Liver (tissue), 8 donors: ENCODE measurements at regions not wholly inside any gene's neighbourhood (a gene's known extent, or its start where the extent isn't known, plus 50 kb on each side); places are given as distances from the start of the nearest gene placed in this dataset.

ENCODE experiments used
- DNase-seq: peaks from one replicate; pipeline ENCODE4 v3.0.0-alpha.2; 2017; ENCODE audit warnings: low spot score
- H3K27ac ChIP-seq, 2 donors: one replicate each; pipeline ENCODE4 v1.7.0; 2013; ENCODE audit warnings: inconsistent platforms in 2 of 2, low read length in 2 of 2, control low read depth in 1 of 2, low read depth in 1 of 2, mild to moderate bottlenecking in 1 of 2
- H3K27me3 ChIP-seq, 4 donors: one replicate each; pipeline versions ENCODE4 v1.6.1 to v1.7.0; 2013; ENCODE audit warnings: low read length in 3 of 4, inconsistent platforms in 1 of 4, mild to moderate bottlenecking in 1 of 4, moderate library complexity in 1 of 4; ENCODE audit not compliant: control insufficient read depth in 4 of 4, insufficient read depth in 4 of 4
- H3K36me3 ChIP-seq, 4 donors: one replicate each; pipeline versions ENCODE4 v1.6.1 to v1.7.0; 2013; ENCODE audit warnings: low read length in 3 of 4, mild to moderate bottlenecking in 3 of 4, low read depth in 1 of 4, moderate library complexity in 1 of 4; ENCODE audit not compliant: control insufficient read depth in 4 of 4, insufficient read depth in 3 of 4
- H3K4me1 ChIP-seq, 4 donors: one replicate each; pipeline versions ENCODE4 v1.6.1 to v1.7.0; 2013; ENCODE audit warnings: low read length in 3 of 4, mild to moderate bottlenecking in 3 of 4, moderate library complexity in 1 of 4; ENCODE audit not compliant: control insufficient read depth in 4 of 4, insufficient read depth in 4 of 4
- H3K4me3 ChIP-seq, 3 donors: one replicate each; pipeline versions ENCODE4 v1.6.1 to v1.7.0; 2013; ENCODE audit warnings: low read length in 3 of 3, control low read depth in 1 of 3, low read depth in 1 of 3, mild to moderate bottlenecking in 1 of 3
- H3K9ac ChIP-seq, 2 donors: one replicate each; pipeline ENCODE4 v1.7.0; 2013; ENCODE audit warnings: low read length in 2 of 2, mild to moderate bottlenecking in 2 of 2, moderate library complexity in 2 of 2, control low read depth in 1 of 2, low read depth in 1 of 2
- H3K9me3 ChIP-seq, 4 donors: one replicate each; pipeline versions ENCODE4 v1.6.1 to v1.7.0; 2013; ENCODE audit warnings: low read length in 3 of 4; ENCODE audit not compliant: control insufficient read depth in 4 of 4
- EGR1 ChIP-seq, 2 donors: IDR thresholded peaks; 2 replicates each; pipeline ENCODE4 v1.6.1; 2016 to 2018; ENCODE audit warnings: antibody characterized with exemption in 2 of 2, low read depth in 2 of 2
- FOXA1 ChIP-seq: IDR thresholded peaks from 2 replicates; pipeline ENCODE4 v1.6.1; 2016; ENCODE audit warnings: antibody characterized with exemption
- HNF4A ChIP-seq, 2 donors: conservative IDR thresholded peaks; 2 replicates each; pipeline ENCODE4 v1.6.1; 2016; ENCODE audit warnings: antibody characterized with exemption in 2 of 2, mild to moderate bottlenecking in 2 of 2
- HNF4G ChIP-seq: IDR thresholded peaks from 2 replicates; pipeline ENCODE4 v1.6.1; 2016; ENCODE audit warnings: antibody characterized with exemption
- JUND ChIP-seq, 2 donors: IDR thresholded peaks; 2 replicates each; pipeline ENCODE4 v1.6.1; 2016; ENCODE audit warnings: antibody characterized with exemption in 2 of 2
- NR2F2 ChIP-seq: IDR thresholded peaks from 2 replicates; pipeline ENCODE4 v1.6.1; 2016; ENCODE audit warnings: antibody characterized with exemption
- RAD21 ChIP-seq, 2 donors: IDR thresholded peaks; 2 replicates each; pipeline ENCODE4 v1.6.1; 2016; ENCODE audit warnings: antibody characterized with exemption in 2 of 2, mild to moderate bottlenecking in 2 of 2
- RXRA ChIP-seq, 2 donors: IDR thresholded peaks; 2 replicates each; pipeline ENCODE4 v1.6.1; 2017 to 2018; ENCODE audit warnings: antibody characterized with exemption in 2 of 2, mild to moderate bottlenecking in 1 of 2
- SP1 ChIP-seq: IDR thresholded peaks from 2 replicates; pipeline ENCODE4 v1.6.1; 2018; ENCODE audit warnings: antibody characterized with exemption, mild to moderate bottlenecking
- TAF1 ChIP-seq: conservative IDR thresholded peaks from 2 replicates; pipeline ENCODE4 v1.6.1; 2016; ENCODE audit warnings: antibody characterized with exemption, mild to moderate bottlenecking
- YY1 ChIP-seq: IDR thresholded peaks from 2 replicates; pipeline ENCODE4 v1.6.1; 2016; ENCODE audit warnings: antibody characterized with exemption, mild to moderate bottlenecking
- WGBS: extraction: QIAGEN DNeasy Blood & Tissue Kit; methylation state at CpG from one replicate; pipeline ENCODE4 v1.1.7; 2013; 5-methylcytosine and 5-hydroxymethylcytosine counted together
- TF ChIP-seq, protein P1 (sequence below): IDR thresholded peaks from 2 replicates; pipeline ENCODE4 v1.6.1; 2016; ENCODE audit warnings: antibody characterized with exemption
- TF ChIP-seq, protein P2 (sequence below): IDR thresholded peaks from 2 replicates; pipeline ENCODE4 v1.6.1; 2016; ENCODE audit warnings: antibody characterized with exemption
- TF ChIP-seq, protein P3 (sequence below): fragments of 150-350 bp; IDR thresholded peaks from 2 replicates; pipeline ENCODE4 v1.5.1; 2017; ENCODE audit warnings: improper control_type of control experiment, low read depth, low read length; ENCODE audit not compliant: missing input control
- TF ChIP-seq, protein P4 (sequence below): IDR thresholded peaks from 2 replicates; pipeline ENCODE4 v1.6.1; 2016; ENCODE audit warnings: antibody characterized with exemption
- TF ChIP-seq, protein P5 (sequence below): IDR thresholded peaks from 2 replicates; pipeline ENCODE4 v1.6.1; 2016; ENCODE audit warnings: antibody characterized with exemption, mild to moderate bottlenecking
- donor health status: healthy.
- donor health status: healthy.
- donor health status: healthy.
- donor health status: healthy.
- donor health status: healthy.

DNA sequence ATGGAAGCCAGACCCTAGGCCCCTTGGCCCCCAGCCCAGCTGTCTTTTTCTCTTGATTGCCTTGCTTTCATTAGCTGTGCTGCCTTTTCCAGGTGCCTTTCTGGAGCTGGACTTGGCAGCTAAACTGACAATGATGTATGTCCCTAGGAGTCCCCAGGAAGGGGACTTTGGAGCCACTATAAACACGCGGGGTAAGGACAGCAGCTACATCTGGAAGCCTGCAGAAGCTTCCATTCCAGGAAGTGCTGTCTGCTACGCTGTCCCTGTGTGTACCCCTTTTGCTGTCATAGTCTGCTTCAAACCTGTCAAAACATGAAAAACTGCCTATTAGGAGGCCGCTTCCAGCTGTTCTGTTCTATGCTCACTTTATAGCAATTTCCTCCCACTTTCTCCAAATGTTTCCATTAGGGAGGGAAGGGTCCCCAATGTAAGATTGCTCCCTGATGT lies 153.3 kb upstream of the RAG2 start:
- peaks cover 0 to 9% (median 3%) of the 10 kb centered on the region in 4 donors for H3K4me1 ChIP-seq

DNA sequence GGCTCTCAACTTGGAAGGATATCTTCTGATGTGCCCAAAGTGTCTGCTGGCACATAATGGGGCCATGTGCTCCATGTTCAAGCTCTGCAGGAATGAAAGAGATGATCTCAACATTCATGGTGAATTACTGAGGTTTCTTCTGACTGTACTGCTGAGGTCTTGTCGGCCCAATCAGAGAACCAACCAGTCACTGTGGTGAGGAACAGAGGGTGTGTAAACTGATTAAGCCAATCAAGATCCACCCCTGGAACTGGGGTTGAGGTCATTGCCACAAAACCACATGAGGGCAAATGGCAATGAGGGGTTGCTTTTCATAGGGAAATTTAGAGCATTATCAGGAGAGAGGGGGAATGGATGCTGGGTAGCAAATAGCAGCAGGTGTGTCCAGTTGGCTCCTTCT lies 152.3 kb upstream of the RAG2 start:
- Histone ChIP-seq H3K9me3 (no peaks in the 10 kb centered on the region), H3K27me3 (peaks cover 0 to 3% (median 0%) of the 10 kb centered on the region in 4 donors), H3K27ac (no peak overlapping the region), H3K9ac (no peak overlapping the region), H3K4me3 (no peak overlapping the region), H3K36me3 (no peaks in the 10 kb centered on the region), H3K4me1 (peaks cover 0 to 9% (median 4%) of the 10 kb centered on the region in 4 donors)
- WGBS, result 59% methylated on average over 1 of the region's 1 CpG
- no peak for DNase-seq
- TF ChIP-seq, protein P1, sequence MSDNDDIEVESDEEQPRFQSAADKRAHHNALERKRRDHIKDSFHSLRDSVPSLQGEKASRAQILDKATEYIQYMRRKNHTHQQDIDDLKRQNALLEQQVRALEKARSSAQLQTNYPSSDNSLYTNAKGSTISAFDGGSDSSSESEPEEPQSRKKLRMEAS, result no peak
- TF ChIP-seq EGR1 (IDR thresholded peaks at IDR 0.05; ENCODE audit: low read depth in 2 of 2), result no peak

More for the DNA sequence above, 153.3 kb upstream of the RAG2 start:
- H3K9ac ChIP-seq, result no peak overlapping the region
- no peaks in the 10 kb centered on the region for H3K36me3 ChIP-seq
- H3K4me3 ChIP-seq, result no peak overlapping the region
- no peak for TF ChIP-seq YY1
- TF ChIP-seq, protein P1, result no peak
- no peak for TF ChIP-seq EGR1 (IDR thresholded peaks at IDR 0.05; ENCODE audit: low read depth in 2 of 2)
- no peak for DNase-seq
- 51% methylated on average over 4 of the region's 4 CpGs for whole genome bisulfite sequencing
- no peak overlapping the region for H3K27ac ChIP-seq
- peaks cover 0 to 3% (median 0%) of the 10 kb centered on the region in 4 donors for H3K27me3 ChIP-seq
- H3K9me3 ChIP-seq, result no peaks in the 10 kb centered on the region

DNA sequence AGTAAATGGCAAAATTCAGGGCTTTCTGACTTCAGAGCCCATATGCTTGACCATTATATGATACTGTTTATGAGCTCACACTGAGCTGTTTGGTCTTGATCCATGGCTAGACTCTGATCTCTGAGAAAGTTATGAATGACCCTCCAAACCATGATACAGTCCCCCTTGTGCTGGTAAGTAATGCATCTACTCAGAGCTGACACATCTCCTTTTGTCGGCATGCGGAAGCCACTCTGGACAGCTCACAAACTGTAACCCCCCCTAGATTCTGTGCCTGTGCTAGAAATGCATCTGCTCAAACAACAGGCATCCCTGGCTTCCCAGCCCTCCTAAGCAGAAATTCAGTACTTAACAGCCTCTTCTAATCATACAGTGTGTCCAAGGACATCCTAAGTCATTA lies 150.8 kb upstream of the RAG2 start:
- no peak overlapping the region for H3K27ac ChIP-seq
- no peak overlapping the region for H3K9ac ChIP-seq
- WGBS, result 87% methylated on average over 2 of the region's 2 CpGs
- no peaks in the 10 kb centered on the region for H3K9me3 ChIP-seq
- no peaks in the 10 kb centered on the region for H3K36me3 ChIP-seq
- no peak for DNase-seq
- no peak overlapping the region for H3K4me3 ChIP-seq
- H3K27me3 ChIP-seq, result peaks cover 0 to 3% (median 0%) of the 10 kb centered on the region in 4 donors
- TF ChIP-seq FOXA1 (no peak), EGR1 (IDR thresholded peaks at IDR 0.05; ENCODE audit: low read depth in 2 of 2) (no peak), SP1 (no peak), RXRA (IDR thresholded peaks at IDR 0.05) (no peak), JUND (IDR thresholded peaks at IDR 0.05) (no peak), TAF1 (no peak), HNF4G (no peak), HNF4A (conservative IDR thresholded peaks at IDR 0.05) (no peak), YY1 (no peak), NR2F2 (no peak), RAD21 (IDR thresholded peaks at IDR 0.05) (no peak)
- TF ChIP-seq, protein P2, sequence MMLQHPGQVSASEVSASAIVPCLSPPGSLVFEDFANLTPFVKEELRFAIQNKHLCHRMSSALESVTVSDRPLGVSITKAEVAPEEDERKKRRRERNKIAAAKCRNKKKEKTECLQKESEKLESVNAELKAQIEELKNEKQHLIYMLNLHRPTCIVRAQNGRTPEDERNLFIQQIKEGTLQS, result no peak
- TF ChIP-seq, protein P3, sequence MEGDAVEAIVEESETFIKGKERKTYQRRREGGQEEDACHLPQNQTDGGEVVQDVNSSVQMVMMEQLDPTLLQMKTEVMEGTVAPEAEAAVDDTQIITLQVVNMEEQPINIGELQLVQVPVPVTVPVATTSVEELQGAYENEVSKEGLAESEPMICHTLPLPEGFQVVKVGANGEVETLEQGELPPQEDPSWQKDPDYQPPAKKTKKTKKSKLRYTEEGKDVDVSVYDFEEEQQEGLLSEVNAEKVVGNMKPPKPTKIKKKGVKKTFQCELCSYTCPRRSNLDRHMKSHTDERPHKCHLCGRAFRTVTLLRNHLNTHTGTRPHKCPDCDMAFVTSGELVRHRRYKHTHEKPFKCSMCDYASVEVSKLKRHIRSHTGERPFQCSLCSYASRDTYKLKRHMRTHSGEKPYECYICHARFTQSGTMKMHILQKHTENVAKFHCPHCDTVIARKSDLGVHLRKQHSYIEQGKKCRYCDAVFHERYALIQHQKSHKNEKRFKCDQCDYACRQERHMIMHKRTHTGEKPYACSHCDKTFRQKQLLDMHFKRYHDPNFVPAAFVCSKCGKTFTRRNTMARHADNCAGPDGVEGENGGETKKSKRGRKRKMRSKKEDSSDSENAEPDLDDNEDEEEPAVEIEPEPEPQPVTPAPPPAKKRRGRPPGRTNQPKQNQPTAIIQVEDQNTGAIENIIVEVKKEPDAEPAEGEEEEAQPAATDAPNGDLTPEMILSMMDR, result no peak
- TF ChIP-seq, protein P4, sequence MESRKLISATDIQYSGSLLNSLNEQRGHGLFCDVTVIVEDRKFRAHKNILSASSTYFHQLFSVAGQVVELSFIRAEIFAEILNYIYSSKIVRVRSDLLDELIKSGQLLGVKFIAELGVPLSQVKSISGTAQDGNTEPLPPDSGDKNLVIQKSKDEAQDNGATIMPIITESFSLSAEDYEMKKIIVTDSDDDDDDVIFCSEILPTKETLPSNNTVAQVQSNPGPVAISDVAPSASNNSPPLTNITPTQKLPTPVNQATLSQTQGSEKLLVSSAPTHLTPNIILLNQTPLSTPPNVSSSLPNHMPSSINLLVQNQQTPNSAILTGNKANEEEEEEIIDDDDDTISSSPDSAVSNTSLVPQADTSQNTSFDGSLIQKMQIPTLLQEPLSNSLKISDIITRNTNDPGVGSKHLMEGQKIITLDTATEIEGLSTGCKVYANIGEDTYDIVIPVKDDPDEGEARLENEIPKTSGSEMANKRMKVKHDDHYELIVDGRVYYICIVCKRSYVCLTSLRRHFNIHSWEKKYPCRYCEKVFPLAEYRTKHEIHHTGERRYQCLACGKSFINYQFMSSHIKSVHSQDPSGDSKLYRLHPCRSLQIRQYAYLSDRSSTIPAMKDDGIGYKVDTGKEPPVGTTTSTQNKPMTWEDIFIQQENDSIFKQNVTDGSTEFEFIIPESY, result no peak
- TF ChIP-seq, protein P5, sequence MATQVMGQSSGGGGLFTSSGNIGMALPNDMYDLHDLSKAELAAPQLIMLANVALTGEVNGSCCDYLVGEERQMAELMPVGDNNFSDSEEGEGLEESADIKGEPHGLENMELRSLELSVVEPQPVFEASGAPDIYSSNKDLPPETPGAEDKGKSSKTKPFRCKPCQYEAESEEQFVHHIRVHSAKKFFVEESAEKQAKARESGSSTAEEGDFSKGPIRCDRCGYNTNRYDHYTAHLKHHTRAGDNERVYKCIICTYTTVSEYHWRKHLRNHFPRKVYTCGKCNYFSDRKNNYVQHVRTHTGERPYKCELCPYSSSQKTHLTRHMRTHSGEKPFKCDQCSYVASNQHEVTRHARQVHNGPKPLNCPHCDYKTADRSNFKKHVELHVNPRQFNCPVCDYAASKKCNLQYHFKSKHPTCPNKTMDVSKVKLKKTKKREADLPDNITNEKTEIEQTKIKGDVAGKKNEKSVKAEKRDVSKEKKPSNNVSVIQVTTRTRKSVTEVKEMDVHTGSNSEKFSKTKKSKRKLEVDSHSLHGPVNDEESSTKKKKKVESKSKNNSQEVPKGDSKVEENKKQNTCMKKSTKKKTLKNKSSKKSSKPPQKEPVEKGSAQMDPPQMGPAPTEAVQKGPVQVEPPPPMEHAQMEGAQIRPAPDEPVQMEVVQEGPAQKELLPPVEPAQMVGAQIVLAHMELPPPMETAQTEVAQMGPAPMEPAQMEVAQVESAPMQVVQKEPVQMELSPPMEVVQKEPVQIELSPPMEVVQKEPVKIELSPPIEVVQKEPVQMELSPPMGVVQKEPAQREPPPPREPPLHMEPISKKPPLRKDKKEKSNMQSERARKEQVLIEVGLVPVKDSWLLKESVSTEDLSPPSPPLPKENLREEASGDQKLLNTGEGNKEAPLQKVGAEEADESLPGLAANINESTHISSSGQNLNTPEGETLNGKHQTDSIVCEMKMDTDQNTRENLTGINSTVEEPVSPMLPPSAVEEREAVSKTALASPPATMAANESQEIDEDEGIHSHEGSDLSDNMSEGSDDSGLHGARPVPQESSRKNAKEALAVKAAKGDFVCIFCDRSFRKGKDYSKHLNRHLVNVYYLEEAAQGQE, result no peak
- peaks cover 0 to 12% (median 4%) of the 10 kb centered on the region in 4 donors for H3K4me1 ChIP-seq
